ENCODE measurements at regions not wholly inside any gene's neighbourhood (a gene's known extent, or its start where the extent isn't known, plus 50 kb on each side); places are given as distances from the start of the nearest gene placed in this dataset.
A peak's percentile ranks its signal among the peaks of the same experiment; 100 is the strongest.
"Not testable (repeated sequence)": the region's sequence is repeated elsewhere in the genome, so short reads cannot be mapped to it uniquely, and the experiment has no call there.

DNA sequence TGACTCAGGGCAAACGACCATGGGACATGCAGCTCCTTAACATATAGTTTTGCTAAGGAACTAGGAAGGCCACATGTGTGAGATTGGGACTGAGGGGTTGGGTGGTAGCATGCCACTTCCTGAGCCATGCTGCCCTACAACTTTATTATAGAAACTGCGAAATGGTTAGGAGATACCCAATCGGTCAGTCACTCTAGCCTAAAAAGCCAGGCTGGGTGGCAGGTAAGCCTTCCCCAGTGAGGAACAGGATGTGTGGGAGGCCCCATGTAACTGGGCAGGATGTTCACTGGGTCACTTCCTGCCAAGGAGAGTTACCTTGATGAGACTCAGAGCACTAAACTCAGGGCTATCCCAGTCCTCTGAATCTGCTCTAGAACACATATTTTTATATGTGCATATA is 123.5 kb downstream of the MAP3K7 start:
- no peak for DNase-seq (ENCODE audit: low read depth in 2 of 2)

- DNase-seq (ENCODE audit: low read depth in 2 of 2): no peak
These were observed 124.8 kb downstream of the MAP3K7 start for GRCh38 chr6:90462102-90462501.

DNA sequence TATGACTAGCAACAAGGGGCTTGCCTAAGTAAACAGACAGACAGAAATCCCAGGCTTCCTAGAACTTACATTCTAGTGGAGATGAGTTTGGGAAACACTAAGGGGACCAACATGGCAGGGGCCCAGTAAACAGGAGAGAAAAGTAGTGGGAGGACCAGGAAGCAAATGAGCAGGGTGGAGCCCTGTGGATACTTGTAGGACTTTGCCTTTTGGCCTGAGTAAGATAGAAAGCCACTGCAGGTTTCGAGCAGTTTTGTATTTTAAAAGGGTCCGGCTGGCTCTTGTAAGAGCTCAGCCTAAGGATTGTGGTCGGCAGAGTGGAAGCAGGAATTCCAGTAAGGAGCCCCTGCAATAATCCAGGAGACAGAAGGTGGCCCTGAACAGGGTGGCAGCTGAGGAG is 125.5 kb downstream of the MAP3K7 start:
- DNase-seq (ENCODE audit: low read depth in 2 of 2): no peak

- no peak for DNase-seq (ENCODE audit: low read depth in 2 of 2)
These were observed 126.8 kb downstream of the MAP3K7 start for GRCh38 chr6:90460051-90460450.

GRCh38 chr6:90459225-90459758 is 127.6 kb downstream of the MAP3K7 start:
- no peak for DNase-seq (ENCODE audit: low read depth in 2 of 2)

DNA sequence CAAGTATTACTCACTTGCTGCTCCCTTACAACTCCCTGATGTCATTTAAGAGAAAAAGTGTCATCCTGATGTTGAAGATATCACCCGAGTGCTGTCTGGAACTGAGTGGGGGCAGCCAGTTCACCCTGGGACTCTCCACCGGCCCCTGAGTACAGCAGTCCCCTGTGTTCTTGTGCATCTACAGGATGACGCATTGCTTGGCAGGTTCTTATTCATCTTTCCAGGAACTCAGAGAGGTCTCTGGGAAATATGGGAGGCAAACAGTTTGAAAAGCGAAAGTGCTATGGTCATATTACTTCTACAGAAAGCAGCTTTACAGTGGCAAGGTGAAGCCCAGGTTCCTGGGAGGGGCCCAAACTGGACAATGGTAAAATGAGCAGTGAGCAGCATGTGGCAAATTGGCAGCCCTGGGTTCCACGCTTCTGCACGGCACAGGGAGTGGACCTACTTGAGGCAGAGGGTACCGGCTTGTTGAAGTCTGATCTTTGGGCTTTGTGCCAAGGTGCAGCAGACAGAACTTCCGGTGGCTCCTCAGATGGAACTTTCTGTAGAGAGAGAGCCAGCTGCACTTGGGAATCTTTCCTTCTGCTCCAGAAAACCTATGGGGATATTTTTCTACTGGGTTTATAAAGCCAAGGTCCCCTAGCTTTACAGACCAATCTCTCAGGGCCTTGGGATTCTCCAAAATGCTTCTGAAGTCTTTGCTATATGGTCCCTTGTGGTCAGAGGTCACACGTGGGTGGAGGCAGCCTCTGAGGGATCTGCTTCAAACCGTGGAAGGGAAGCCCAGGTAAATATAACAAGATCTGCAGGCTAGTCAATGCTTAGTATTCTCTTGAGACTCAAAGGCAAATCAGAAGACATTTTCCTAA is 128.3 kb downstream of the MAP3K7 start:
- DNase-seq (ENCODE audit: low read depth in 2 of 2): peak; percentile 29 to 46

DNA sequence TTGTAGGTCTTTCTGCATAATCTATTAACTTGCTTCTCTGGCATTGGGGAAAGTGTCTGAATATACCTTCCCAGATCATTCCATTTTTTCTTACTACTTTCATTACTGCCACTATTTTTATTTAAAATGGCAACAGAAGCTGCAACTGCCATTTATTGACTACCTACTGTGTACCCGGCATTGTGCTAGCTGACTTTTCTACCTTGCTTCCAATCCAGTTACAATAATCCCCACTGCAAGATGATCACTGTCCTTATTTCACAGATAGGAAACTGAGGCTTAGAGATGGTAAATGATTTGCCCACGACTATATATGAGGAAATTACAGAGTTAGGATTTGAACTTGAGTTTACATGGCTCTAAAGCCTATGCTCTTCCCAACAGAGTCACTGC is 129.0 kb downstream of the MAP3K7 start:
- DNase-seq (ENCODE audit: low read depth in 2 of 2): no peak

DNA sequence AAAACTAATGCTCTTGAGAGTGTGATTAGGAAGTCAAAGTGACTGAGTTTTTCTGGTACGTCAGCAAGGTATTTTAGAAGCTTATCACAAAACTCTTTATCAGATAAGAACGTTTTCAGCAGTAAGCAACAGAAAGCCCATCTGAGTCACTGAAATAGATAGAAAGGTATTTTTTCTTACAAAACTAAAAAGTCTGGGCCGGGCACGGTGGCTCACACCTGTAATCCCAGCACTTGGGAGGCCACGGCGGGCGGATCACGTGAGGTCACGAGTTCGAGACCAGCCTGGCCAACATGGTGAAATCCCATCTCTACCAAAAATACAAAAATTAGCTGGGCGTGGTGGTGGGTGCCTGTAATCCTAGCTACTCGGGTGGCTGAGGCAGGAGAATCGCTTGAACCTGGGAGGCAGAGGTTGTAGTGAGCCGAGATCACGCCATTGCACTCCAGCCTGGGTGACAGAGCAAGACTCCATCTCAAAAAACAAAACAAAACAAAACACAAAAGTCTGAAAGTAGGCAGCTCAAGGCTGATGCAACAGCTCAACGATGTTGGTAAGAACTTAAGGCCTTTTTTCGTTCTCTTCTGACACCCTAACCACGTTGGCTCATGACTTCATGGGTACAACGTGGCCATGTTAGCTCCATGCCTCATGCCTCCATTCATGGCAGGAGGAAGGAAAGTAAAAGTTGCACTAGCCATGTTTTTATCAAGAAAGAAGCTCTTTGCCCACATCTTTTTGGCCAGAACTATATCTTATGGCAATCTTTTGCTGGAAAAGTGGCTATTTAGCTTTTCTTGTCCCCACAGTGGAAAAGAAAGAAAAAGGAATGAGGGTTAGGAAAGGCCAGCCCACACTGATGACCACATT is 129.6 kb downstream of the MAP3K7 start:
- DNase-seq (ENCODE audit: low read depth in 2 of 2): not testable (repeated sequence)

DNA sequence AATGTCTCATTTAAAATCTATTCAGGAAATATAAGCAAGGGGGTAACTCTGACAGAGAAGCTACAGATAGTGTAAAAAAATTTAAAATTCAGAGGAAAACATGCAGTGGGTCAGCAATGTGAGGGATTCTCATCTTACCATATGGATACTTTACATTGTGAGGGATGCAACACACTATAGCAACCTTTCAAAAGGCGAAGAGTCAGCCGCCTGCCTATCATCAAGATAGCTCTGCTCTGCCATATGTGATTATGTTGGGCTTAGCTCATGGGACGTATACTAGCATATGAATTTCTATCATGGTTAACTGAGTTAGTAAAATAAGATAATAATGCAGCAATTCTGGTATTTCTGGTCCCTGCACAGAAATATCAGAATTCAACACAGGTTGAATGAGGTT is 130.9 kb downstream of the MAP3K7 start:
- no peak for DNase-seq (ENCODE audit: low read depth in 2 of 2)

DNA sequence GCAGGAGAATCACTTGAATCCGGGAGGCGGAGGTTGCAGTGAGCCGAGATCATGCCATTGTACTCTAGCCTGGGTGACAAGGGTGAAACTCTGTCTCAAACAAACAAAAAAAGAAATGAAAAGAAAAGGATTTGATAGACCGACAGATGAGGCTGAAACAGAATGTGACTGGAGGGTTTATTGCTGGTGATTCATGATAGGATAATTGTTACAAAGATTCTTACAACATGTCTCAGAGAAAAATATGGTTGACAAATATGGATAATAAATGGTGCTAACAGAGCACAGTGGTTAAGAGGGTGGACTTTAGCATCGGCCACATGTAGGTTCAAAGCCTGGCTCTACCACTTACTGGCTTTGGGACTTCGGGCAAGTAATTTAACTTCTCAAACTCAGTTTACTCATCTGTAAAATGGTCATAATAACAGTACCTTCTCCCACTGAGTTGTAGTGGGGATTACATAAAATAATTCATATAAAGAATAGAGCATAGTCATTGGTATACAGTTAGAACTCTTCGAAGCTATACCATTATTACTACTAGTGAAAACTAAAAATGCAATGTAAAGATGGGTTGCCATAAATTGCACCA is 131.9 kb downstream of the MAP3K7 start:
- no peak for DNase-seq (ENCODE audit: low read depth in 2 of 2)

DNA sequence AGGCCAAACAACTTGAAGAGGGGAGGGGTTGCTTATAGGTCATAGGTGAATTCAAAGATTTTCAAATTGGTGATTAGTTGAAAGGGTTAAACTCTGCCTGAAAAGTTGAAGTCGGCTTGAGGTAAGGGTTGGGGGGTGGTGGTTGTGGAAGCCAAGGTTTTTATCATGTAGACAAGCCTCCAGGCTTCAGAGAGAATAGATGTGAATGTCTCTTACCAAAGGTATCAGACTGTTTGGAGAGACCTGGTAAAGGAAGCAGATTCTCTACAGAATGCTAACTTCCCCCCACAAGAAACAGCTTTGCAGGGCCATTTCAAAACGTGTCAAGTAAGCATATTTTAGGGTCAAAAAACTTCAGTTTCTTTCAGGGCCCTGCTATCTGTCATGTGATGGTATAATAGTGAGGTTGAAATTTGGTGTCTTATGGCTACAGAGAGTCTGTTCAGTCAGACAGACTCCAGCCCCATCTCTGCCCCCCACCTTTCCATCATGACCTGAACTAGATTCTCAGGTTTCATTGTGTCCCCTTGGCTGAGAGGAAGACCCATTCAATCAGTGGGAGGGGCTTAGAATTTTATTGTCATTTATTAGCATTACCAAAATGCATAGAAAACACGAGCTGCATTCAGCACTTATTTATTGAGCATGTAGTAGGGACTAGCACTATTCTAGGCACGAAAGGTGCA is 136.5 kb downstream of the MAP3K7 start:
- no peak for DNase-seq (ENCODE audit: low read depth in 2 of 2)

GRCh38 chr6:90449311-90449710 is 137.6 kb downstream of the MAP3K7 start:
- DNase-seq (ENCODE audit: low read depth in 2 of 2): no peak

DNA sequence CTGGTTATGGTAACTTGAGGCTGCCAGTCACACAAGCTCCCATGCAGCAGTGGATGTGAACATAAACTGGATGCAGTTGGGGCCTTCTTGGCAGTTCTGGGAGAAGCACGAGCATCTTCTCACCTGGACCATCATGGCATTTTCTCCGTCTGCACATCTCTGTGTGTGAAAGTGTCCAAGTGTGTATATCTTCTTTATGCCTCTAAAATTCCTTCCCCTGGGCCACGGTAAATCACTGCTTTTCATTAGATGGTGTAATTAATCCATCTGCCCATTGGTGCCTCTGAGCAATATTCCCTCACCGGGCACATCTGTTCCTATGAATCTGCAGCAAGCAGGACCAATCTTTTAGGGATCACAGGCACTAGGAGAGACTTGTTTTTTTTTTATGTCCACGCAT is 138.0 kb downstream of the MAP3K7 start:
- no peak for DNase-seq (ENCODE audit: low read depth in 2 of 2)

DNA sequence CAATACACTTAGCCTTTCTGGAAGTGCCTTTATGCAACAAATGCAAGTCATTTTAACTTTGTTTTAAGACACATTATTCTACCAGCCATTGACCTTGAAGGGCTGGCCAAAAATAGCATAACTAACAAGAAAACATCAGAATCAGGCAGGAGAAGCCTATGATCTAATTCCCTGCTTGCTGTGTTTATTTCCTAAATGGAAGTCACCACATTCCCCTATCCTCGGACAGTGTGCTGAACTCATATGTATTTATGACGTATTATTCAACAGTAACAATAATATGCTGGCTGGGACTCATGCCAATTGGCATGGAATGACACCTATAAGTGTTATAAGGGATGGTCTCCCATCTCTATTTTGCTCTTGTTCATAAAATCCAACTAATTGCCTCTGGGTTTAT is 140.7 kb downstream of the MAP3K7 start:
- no peak for DNase-seq (ENCODE audit: low read depth in 2 of 2)

GRCh38 chr6:90445533-90446108 is 141.3 kb downstream of the MAP3K7 start:
- DNase-seq (ENCODE audit: low read depth in 2 of 2): no peak

GRCh38 chr6:90444160-90444714 is 142.6 kb downstream of the MAP3K7 start:
- DNase-seq (ENCODE audit: low read depth in 2 of 2): no peak

- DNase-seq (ENCODE audit: low read depth in 2 of 2): no peak
These were observed 144.5 kb downstream of the MAP3K7 start for GRCh38 chr6:90442366-90442765.

GRCh38 chr6:90440586-90441283 is 144.1 kb upstream of the BACH2 start:
- DNase-seq (ENCODE audit: low read depth in 2 of 2): no peak

DNA sequence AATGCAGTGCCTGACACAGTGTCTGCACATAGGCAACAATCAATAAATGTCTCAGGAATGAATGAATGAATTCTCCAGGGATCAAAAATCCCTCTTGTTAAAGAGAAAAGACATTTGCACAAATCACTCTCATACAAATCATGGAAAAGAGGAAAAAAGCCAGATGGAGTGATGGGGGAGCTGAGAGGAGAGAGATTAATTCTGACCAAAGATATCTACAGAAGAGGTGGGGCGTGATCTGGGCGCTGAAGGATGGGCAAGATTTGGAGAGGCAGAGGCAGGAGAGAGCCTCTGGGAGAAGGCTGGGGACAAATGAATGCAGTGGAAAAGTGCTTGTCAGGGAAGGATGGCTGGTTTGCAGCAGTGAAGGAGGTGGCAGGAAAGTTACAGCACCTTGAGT is 142.9 kb upstream of the BACH2 start:
- DNase-seq (ENCODE audit: low read depth in 2 of 2): no peak

DNA sequence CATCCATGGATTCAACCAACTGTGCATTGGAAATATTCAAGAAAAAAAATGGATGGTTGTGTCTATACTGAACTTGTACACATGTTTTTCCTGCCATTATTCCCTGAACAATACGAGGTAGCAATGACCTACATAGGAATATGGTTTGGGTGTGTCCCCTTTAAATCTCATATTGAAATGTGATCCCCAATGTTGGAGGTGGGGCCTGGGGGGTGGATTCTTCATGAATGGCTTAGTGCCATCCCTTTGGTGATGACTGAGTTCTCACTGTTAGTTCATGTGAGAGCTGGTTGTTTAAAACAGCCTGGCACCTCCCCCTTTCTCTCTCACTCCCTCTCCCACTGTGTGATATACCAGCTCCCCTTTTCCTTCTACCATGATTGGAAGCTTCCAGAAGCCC is 139.8 kb upstream of the BACH2 start:
- no peak for DNase-seq (ENCODE audit: low read depth in 2 of 2)
